ENCODE measurements at regions not wholly inside any gene's neighbourhood (a gene's known extent, or its start where the extent isn't known, plus 50 kb on each side); places are given as distances from the start of the nearest gene placed in this dataset.

GRCh38 chr5:61609840-61610677, 278.0 kb downstream of the ZSWIM6 start:
- no peaks in the 10 kb centered on the region for H3K9me3 ChIP-seq (replicated peaks; ENCODE audit: control insufficient read depth, insufficient read depth, low read length)
- no peak overlapping the region for H3K9ac ChIP-seq (replicated peaks; ENCODE audit: extremely low read depth, insufficient read depth, low read length)
- dilution Hi-C loops (cut with MboI; ENCODE audit: extremely low pct_ligation_motif_present, low sequenced_read_pairs) = no loop called here
- H2AFZ ChIP-seq (ENCODE audit: low read depth, low read length) = no peak overlapping the region
- no peak for DNase-seq (ENCODE audit: low read depth, low spot score)
- no TSS peak for BruUV-seq (replicated peaks)
- ChIA-PET CTCF (no interaction called here), POLR2A (no interaction called here)
- no peak overlapping the region for H3K4me3 ChIP-seq (replicated peaks in 1 of 3; ENCODE audit: insufficient read depth in 1 of 3, low read depth in 1 of 3, low read length in 3 of 3)
- peaks cover 20 to 22% of the 10 kb centered on the region in 2 experiments for H3K27me3 ChIP-seq (ENCODE audit: control insufficient read depth in 2 of 2, insufficient read depth in 2 of 2, low read length in 2 of 2)
- no peaks in the 10 kb centered on the region for H3K9me1 ChIP-seq (replicated peaks; ENCODE audit: control insufficient read depth, extremely low read depth, insufficient read depth, low read length)
- H3K27ac ChIP-seq (ENCODE audit: insufficient read depth, low read depth, low read length) = no peak overlapping the region
- H3K36me3 ChIP-seq (ENCODE audit: control insufficient read depth in 2 of 2, extremely low read depth in 1 of 2, insufficient read depth in 2 of 2, low read length in 2 of 2) = no peaks in the 10 kb centered on the region
- no peaks in the 10 kb centered on the region for H4K20me1 ChIP-seq (replicated peaks; ENCODE audit: control insufficient read depth, extremely low read depth, insufficient read depth, low read length)
- H3K79me2 ChIP-seq (ENCODE audit: control insufficient read depth, insufficient read depth, low read length) = no peaks in the 10 kb centered on the region
- no peak overlapping the region for H3K4me2 ChIP-seq (ENCODE audit: insufficient read depth, low read length)
- TF ChIP-seq EZH2 (IDR thresholded peaks at IDR 0.05; ENCODE audit: borderline replicate concordance, low read depth, low read length, severe bottlenecking) (no peak), POLR2AphosphoS5 (IDR thresholded peaks at IDR 0.05; ENCODE audit: insufficient read depth, low read depth, low read length) (no peak), MYC (IDR thresholded peaks at IDR 0.05; ENCODE audit: low read depth, low read length) (no peak), CTCF (IDR thresholded peaks at IDR 0.05; ENCODE audit: extremely low read depth in 1 of 2, insufficient read depth in 1 of 2, low read depth in 1 of 2, low read length in 2 of 2) (no peak)
- TF ChIP-seq, protein P1, sequence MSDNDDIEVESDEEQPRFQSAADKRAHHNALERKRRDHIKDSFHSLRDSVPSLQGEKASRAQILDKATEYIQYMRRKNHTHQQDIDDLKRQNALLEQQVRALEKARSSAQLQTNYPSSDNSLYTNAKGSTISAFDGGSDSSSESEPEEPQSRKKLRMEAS (IDR thresholded peaks at IDR 0.05; ENCODE audit: insufficient read depth, insufficient read length) = no peak
- FAIRE-seq = no peak
- intact Hi-C loops (cut with micrococcal nuclease) = no loop called here
- no peaks in the 10 kb centered on the region for H3K4me1 ChIP-seq (ENCODE audit: control insufficient read depth, extremely low read depth, insufficient read depth, low read length)
